GM18520 (cell line): ENCODE measurements at regions not wholly inside any gene's neighbourhood (a gene's known extent, or its start where the extent isn't known, plus 50 kb on each side); places are given as distances from the start of the nearest gene placed in this dataset.
"Not testable (repeated sequence)": the region's sequence is repeated elsewhere in the genome, so short reads cannot be mapped to it uniquely, and the experiment has no call there.

Source experiments
- ATAC-seq: cut with Tn5 transposase; IDR thresholded peaks from one replicate; pipeline ENCODE4 v1.9.1; 2021; ENCODE audit not compliant: unreplicated experiment

- no peak for ATAC-seq
Observed at GRCh38 chr2:217599906-217600305, 402.9 kb downstream of the TNS1 start.

DNA sequence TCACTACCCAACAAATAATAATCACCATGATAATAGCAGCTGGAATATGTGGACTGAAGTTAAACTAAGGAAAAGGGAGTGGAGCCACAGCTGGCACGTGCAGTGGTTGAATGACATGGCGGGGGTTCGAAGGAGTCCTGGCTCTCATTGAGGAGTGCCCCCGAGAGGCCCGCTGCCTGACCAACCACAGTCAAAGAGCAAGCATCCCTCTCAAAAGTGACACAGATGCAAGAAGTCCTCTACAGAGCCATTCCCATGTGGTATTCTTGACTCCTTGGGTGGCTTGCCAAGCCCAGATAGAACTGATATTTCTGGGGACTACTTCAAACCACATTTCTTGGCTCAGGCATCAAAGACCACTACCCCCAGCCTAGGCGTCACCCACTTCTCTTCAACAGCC is 405.1 kb downstream of the TNS1 start:
- ATAC-seq: no peak

GRCh38 chr2:217597145-217597544 is 405.6 kb downstream of the TNS1 start:
- no peak for ATAC-seq

DNA sequence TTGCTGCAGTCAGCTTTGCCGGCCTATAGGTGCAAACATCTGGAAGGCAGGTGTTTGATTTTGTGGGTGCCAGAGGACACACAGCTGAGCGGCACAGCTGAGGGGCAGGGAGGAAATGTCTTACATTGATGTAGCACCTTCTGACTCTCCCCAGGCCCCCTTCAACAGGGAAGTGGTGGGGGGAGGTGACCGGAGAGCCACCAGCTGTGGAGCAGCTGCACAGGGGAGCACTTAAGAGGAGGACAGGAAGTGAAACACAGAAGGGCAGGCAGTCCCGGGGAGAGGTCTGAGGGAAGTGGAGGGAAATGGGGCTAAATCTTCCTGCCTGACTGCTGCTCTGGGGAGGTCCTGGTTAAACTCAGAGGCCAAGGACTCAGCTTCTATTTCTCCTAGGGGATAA is 409.1 kb downstream of the TNS1 start:
- ATAC-seq: no peak

DNA sequence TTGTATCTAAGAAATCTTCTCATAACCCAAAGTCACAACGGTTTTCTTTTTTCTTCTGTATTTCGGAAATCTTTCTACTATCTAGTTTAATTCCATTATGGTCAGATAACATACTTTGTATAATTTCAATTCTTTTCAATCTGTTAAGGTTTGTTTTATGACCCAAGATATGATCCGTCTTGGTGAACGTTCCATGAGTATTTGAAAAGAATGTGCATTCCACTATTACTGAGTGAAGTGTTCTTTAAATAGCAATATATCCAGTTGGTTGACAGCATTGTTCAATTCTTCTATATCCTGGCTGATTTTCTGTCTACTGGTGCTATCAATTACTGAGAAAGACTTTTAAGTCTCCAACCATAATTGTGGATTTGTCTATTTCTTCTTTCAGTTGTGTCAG is 414.5 kb downstream of the TNS1 start:
- no peak for ATAC-seq

GRCh38 chr2:217585362-217585761 is 417.4 kb downstream of the TNS1 start:
- ATAC-seq: no peak

DNA sequence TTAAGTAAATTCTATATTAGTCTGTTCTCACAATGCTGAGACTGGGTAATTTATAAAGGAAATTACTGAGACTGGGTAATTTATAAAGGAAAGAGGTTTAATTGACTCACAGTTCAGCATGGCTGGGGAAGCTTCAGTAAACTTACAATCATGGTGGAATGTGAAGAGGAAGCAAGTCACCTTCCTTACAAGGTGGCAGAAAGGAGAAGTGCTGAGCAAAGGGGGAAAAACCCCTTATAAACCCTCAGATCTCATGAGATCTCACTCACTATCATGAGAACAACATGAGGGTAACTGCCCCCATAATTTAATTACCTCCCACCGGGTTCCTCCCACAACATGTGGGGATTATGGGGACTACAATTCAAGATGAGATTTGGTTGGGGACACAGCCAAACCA is 422.4 kb downstream of the TNS1 start:
- not testable (repeated sequence) for ATAC-seq

- ATAC-seq: no peak
Observed at GRCh38 chr2:217573571-217573970, 429.2 kb downstream of the TNS1 start.

- no peak for ATAC-seq
Observed at GRCh38 chr2:217570394-217570793, 432.4 kb downstream of the TNS1 start.

- no peak for ATAC-seq
Observed at GRCh38 chr2:217568289-217568971, 434.4 kb downstream of the TNS1 start.

DNA sequence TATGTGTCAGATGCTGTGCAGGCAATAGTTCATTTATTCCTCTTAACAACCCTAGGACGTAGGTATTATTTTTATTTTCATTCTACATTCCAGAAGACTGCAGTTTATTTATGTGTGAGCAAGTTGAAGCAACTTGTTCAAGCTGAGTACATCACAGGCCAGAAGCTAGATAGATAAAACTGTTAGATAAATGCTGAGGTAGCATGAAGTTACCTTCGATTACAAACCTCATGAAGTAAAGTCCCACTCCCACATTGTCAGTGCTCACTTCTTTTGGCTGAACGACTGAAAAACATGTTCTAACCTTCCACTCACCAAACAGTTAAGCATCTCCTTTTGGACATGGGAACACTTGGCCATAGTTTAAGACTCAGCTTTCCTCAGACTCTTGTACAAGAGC is 439.2 kb downstream of the TNS1 start:
- no peak for ATAC-seq

DNA sequence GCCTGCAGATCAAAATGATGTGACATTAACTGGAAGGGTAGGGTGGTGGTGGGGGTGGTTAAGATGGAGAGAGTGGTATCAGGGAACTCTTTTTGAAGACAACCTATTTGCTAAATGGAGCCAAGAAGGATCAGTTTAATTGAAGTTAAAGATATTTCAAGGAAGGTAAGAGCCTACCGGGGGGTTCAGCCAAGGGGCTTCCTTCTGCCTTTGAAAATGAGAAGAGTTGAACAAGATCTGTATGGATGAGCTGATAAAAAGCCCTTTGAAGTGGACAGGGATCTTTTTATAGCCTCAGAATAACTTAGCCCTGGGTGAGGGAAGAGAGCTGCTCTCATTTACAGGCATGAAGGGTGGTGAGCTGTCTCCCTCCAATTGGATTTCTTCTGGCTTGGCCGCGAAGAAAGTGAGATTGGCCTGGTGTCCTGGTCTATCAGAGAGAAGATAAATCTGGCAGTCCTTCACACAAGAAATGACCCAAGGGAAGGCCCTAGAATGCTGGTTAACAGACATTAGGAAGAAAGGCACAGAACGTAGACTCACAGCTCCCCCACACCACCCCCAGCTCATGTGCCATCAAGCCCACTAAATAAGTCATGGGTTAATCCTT is 439.8 kb downstream of the TNS1 start:
- no peak for ATAC-seq

DNA sequence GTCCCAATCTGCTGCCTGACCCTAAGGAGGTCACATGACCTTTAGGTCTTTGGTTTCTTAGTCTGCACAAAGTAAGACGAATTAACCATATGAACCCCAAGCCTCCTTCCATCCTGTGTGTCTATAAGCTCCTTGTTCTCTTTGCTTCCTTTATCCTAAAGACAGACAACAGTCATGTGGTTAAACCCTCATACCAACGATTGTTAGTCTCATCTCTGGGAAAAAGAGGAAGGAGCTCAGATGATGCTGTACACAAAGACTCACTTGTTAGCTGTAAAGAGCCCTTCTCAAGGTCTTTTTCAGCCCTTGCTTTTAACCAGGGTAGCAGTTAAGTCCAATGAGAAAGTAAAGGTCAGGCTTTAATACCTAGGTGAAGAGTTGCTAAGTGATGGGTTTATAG is 443.7 kb downstream of the TNS1 start:
- no peak for ATAC-seq

- no peak for ATAC-seq
Observed at GRCh38 chr2:217555081-217555876, 447.5 kb downstream of the TNS1 start.

DNA sequence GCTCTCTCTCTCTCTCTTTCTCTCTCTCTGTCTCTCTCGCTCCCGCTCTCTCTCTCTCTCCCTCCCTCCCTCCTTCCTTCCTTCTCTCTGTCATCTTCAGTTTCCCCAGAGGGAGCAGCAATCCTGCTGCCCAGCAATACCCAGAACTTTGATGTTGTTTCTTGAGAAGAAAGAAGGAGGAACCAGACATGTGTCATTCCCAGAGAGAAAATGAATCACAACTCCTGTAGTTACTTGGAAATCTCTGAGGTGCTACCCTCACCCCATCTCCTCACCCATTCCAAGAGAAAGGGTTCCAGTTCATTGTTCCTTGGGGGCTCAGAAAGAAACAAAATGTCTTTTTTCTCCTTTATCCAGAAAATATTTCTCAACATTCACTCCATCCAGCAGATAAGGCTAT is 449.1 kb downstream of the TNS1 start:
- ATAC-seq: no peak

- no peak for ATAC-seq
Observed at GRCh38 chr2:217553202-217553601, 449.6 kb downstream of the TNS1 start.

GRCh38 chr2:217552081-217552480 is 450.7 kb downstream of the TNS1 start:
- ATAC-seq: no peak

DNA sequence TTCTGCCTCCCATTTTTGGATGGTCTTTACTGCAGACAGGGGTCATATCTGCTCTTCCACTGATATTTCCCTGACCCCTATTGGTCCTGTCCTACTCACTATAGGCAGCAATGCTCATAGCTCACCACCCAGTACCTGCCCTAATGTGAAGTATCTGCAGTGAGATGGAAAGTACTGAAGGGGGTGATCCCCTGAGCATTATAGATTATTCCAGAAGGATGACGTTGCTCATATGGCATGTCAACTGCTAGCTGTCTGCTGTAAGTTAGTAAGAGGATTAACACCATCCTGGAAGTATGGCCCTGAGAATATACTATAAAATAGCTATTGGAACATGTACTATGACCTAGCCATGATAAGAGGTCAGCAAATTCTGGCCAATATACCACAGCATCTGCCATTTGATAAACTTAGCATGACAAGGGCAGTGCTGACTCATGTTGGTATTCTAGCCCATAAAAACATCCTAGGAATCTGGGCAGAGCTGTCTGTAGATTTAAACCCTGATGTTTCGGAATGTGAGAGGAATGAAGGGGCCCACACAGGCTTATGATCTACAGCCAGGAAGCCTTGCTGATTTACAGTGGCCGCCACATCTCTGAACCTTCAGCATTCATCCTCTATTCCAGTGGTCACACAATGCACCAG is 451.4 kb downstream of the TNS1 start:
- no peak for ATAC-seq

DNA sequence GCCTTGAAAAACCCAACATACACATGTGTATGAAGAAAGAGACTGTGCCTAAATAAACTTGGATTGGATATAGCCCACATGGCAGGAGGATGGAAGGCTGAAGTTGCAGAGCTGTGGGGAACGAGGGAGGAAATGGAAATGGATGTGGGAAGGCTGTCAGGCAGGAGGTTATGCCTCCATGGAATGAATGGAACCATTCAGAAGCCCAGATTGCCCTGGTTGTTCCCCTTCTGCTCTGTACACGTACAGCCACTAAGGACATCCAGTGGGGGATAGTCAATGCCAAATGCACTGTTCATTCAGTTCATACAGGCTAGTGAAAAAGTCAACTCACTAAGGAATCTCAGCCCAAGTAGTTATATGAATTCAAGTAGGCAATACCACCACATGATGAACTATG is 463.7 kb downstream of the TNS1 start:
- ATAC-seq: no peak

DNA sequence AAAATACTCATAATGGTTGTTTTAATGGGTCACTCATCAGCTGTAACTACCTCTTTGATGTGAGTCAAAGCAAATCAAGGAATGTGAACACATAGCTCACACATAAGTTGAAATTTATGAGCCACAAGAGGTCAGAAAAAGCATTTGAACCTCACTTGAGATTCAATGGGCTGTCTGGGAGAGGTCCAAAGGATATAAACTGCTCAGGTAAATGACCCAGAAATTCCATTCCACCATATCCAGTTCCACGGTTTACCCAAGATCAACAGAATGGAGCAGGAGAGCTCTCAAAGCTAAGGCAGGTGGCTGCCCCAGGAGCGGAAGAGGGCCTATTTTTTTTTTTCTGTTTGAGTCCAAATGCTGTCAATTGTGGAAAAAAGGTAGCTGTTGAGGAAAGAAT is 464.1 kb downstream of the TNS1 start:
- no peak for ATAC-seq

GRCh38 chr2:217535957-217536708 is 466.7 kb downstream of the TNS1 start:
- ATAC-seq: no peak
